HG02870 (cell line): ENCODE measurements at regions not wholly inside any gene's neighbourhood (a gene's known extent, or its start where the extent isn't known, plus 50 kb on each side); places are given as distances from the start of the nearest gene placed in this dataset.

Experiments
- ATAC-seq: cut with Tn5 transposase; IDR thresholded peaks from one replicate; pipeline ENCODE4 v1.9.1; 2021; ENCODE audit warnings: mild to moderate bottlenecking, moderate library complexity; ENCODE audit not compliant: unreplicated experiment

DNA sequence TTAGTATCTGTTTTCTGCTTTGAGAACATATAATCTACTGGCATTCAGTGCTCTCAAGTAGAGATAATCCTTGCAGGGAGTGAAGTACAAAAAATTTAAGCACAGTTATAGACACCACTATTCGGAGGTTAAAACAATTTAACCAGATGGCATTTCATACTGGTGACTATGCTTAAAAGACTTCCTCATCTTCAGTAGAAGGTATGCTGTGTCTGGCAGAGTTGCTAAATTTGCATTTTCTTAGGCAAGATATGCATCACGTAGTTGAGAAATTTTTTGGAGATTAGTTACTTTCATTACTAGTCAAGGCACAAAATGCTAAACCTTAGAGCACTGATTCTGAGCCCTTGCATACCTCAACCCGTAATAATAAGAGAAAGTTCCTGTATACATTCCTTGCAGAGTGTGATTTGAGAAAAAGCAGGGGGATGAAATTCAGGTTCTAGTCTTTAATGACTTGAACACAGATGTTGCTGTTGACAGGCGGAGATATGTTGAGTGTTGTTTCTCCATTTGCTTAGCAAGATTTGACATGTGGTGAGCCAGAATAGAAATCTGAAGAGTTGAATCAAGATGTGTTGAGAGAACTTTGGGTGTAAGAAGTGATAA, 70.8 kb upstream of the STARD4 start:
- no peak for ATAC-seq

DNA sequence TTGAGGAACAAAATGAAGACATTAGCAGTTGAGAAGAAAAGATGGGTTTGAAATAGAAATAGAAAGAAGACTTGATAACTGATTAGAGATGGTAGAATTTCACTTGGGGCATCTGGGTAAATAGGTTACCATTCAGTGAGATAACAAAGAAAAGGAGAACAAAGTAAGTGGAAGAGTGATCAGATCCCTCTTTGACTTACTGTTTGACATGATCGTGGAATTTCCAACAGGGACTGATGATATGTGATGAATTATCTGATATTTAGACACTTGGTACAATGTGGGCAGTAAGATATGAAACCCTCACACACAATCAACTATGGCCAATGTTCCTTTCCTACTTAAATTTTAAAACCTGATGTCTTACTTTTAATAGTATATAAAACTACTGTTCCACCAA, 70.1 kb upstream of the STARD4 start:
- no peak for ATAC-seq

DNA sequence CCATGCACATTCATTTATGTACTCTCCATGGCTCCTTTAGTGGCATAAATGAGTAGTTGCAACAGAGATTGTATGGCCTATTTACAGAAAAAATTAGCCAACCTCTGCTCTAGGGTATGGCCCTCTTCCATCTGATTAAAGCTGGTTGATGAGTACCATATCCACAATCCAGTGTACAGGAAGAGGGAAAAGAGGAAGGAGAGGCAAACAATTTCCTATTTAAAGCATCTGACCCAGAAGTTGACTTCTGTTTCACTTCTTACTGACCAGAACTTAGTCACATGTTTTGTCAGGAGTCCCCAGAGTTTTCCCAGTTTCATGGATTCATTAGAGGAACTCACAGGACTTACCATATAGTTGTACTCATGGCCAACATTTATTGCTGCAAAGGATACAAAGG, 68.6 kb upstream of the STARD4 start:
- ATAC-seq: no peak

DNA sequence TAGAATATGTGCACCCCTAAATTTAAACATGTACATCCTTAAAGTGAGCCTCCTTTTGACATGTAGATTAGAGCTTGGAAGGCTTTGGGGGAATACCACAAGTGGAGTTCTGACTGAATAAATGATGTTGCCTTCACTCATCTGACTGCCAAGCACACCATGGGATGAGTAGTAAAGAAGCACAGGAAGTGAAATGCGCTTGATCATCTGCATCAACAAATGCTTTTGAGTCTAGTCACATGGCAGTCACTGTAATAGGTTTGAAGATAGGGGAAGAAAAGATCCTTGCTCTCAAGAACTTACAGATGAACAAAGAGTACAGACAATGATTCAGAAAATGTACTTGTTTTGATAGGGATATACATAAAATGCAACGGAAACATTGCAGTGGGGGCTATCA, 62.0 kb upstream of the STARD4 start:
- ATAC-seq: no peak

DNA sequence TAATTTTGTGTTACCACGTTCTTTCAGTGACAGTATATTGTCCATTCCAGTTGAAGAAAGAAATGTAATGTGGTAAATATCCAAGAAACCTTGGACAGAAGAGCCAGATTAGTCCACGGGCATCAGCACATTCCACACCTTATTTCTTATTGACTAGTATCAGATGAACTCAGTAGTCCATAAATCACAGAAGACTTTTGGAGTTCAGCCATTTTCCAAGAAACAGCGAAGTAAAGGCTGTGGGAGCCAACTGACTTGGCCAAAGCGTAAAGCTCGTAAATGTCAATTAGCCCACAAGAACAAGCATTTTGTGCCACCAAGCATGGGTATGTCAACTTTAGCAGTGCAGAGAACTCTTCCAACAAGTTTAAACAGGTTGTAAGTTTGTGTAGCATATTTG, 60.2 kb upstream of the STARD4 start:
- no peak for ATAC-seq

DNA sequence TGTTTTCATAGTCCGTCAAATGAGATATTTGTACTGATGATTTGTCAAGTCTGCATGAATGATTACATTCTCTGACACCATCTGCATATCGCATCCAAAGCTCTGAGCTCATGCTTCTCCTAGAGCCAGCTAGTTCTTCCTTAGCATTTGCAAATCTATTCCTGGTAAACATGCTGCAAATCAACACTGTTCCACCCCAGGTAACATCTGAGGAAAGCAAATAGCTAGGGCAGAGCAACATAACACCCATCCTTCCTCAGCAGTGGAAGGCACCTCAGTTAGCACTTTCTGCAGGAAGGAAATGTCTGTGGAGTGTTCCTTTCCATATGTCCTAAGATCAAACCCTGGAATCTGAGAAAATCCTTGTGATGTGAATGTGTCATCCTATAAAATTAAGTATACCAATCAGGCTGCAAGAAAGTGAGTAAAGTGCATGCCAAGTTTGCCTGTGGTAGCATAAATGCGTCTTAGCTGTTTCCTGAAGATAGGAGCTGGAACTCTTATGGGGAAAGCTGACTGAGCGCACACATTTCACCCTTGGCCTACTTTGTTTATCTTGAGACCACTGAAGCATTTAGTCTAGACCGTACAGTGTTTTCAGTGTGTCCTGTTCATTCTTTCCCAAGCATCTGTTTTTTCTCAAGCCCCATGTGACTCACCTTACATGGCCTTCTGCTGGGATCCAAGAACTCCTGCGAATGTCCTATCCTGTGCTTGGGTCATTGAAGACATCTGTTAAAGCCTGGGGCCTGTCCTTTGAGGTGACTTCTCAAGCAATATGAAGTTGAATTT, 50.9 kb upstream of the STARD4 start:
- ATAC-seq: no peak

DNA sequence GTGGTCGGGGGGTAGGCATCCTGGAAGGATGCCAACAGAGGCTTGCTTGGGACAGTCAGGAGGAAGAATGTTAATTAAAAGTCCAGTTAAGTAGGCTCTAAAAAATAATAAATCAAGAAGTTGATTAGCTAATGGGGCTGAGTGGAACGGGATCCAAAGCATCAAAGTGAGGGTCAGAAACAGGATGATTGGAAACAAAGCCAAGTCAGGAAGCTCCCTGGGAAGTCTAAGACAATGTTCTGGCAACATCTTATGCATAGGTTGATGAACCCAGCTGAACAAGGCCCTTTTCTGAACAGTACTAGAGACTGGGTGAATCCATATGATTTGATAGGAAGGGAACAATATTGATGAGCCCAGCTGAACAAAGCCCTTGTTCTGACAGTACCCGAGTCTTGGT, 50.2 kb upstream of the STARD4 start:
- ATAC-seq: no peak
